Germinal center (tissue), 1 donor: ENCODE measurements at regions not wholly inside any gene's neighbourhood (a gene's known extent, or its start where the extent isn't known, plus 50 kb on each side); places are given as distances from the start of the nearest gene placed in this dataset.
"Not testable (repeated sequence)": the region's sequence is repeated elsewhere in the genome, so short reads cannot be mapped to it uniquely, and the experiment has no call there.

ENCODE experiments used
- DNase-seq: peaks from one replicate; pipeline ENCODE4 v3.0.0; 2012; ENCODE audit warnings: mixed read lengths, low spot score

- no peak for DNase-seq
Observed at GRCh38 chrX:118257781-118258180, 88.1 kb upstream of the WDR44 start.

- no peak for DNase-seq
Observed at GRCh38 chrX:118259213-118259612, 86.7 kb upstream of the WDR44 start.

- no peak for DNase-seq
Observed at GRCh38 chrX:118261151-118261550, 84.8 kb upstream of the WDR44 start.

- no peak for DNase-seq
Observed at GRCh38 chrX:118271775-118272174, 74.1 kb upstream of the WDR44 start.

- no peak for DNase-seq
Observed at GRCh38 chrX:118272242-118272641, 73.7 kb upstream of the WDR44 start.

- no peak for DNase-seq
Observed at GRCh38 chrX:118286066-118286762, 59.7 kb upstream of the WDR44 start.

GRCh38 chrX:118295818-118296217 lies 50.1 kb upstream of the WDR44 start:
- DNase-seq = not testable (repeated sequence)
